ENCODE measurements at regions not wholly inside any gene's neighbourhood (a gene's known extent, or its start where the extent isn't known, plus 50 kb on each side); places are given as distances from the start of the nearest gene placed in this dataset.

DNA sequence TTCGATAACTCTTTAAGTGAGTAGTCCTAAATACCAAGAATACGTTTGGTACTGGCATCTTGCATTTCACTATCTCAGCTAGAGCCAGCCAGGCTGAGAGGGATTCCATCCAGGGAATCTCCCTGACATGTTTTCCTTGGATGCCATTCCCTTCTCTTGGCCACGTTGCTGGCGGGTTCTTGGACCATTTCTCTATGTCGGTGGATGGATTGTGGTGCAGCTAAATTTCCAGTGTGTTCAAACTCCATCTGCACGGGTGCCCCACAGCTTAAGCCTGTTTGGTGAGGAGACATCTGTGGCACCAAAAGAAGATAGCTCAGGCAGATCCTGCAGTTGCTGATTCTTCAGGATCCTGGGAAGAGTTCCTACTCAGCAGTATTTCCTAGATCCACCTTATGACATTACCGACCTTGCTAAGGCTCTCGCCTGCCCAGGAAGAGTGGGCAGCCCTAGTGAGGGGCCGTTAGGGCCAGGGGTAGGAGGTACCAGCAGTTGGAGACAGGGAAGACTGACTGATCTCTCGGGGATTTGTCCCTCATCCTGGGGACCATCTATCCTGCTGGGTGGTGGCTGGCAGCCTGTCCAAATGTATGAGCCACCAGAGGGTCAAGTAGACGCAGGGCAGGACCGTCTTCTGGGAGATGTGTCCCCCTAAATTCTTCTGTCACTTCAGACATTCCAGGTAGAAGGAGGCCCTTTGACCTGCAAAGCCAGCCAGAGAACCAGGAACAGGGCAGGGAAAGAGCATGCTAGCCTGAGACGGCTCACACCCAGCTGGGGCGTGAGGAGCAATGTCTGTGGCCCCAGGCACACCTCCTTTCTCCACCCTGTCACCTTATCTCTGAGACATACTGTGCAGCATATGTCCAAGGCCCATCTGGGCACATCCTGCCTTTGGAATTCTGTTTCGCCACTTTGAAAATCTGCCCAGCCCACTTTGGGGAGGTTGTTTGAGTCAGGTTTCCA lies 72.6 kb upstream of the CAPRIN2 start:
- Histone ChIP-seq H3K4me3 (no peak overlapping the region), H3K9me3 (no peaks in the 10 kb centered on the region), H3K27ac (no peak overlapping the region), H3K4me1 (no peaks in the 10 kb centered on the region), H3K27me3 (no peaks in the 10 kb centered on the region), H3K36me3 (no peaks in the 10 kb centered on the region)
- intact Hi-C loops (cut with DNase I), result no loop called here
- TF ChIP-seq, protein P1, sequence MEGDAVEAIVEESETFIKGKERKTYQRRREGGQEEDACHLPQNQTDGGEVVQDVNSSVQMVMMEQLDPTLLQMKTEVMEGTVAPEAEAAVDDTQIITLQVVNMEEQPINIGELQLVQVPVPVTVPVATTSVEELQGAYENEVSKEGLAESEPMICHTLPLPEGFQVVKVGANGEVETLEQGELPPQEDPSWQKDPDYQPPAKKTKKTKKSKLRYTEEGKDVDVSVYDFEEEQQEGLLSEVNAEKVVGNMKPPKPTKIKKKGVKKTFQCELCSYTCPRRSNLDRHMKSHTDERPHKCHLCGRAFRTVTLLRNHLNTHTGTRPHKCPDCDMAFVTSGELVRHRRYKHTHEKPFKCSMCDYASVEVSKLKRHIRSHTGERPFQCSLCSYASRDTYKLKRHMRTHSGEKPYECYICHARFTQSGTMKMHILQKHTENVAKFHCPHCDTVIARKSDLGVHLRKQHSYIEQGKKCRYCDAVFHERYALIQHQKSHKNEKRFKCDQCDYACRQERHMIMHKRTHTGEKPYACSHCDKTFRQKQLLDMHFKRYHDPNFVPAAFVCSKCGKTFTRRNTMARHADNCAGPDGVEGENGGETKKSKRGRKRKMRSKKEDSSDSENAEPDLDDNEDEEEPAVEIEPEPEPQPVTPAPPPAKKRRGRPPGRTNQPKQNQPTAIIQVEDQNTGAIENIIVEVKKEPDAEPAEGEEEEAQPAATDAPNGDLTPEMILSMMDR (IDR thresholded peaks at IDR 0.05), result no peak
- DNase-seq (ENCODE audit: low spot score in 2 of 2), result no peak

- H3K27ac ChIP-seq, result no peak overlapping the region
- no peaks in the 10 kb centered on the region for H3K36me3 ChIP-seq
- H3K4me1 ChIP-seq, result no peaks in the 10 kb centered on the region
- no peaks in the 10 kb centered on the region for H3K27me3 ChIP-seq
- TF ChIP-seq, protein P1 (IDR thresholded peaks at IDR 0.05), result no peak
- no peak for DNase-seq (ENCODE audit: low spot score in 2 of 2)
- H3K9me3 ChIP-seq, result no peaks in the 10 kb centered on the region
- no peak overlapping the region for H3K4me3 ChIP-seq
- intact Hi-C loops (cut with DNase I), result no loop called here
These were observed 71.5 kb upstream of the CAPRIN2 start for GRCh38 chr12:30826276-30826675.

DNA sequence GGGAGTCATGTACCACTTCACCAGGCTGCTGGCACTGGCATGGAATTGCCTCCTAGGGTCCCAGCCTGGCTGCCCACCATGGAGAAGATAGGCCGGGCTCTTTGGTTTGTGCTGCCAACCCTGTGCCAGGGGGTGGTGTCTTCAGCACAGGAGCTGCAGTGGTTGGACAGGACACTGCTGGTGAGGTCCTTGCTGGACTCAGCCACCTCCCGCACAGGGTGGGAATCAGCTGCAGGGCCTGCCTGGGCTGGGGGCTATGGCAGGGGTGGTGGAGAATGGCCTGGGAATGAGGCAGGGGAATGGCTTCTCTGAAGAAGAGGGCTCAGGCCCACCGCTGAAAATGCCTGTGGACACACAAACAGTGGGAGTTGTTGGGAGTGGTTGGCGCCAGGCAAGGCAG lies 70.6 kb upstream of the CAPRIN2 start:
- H3K9me3 ChIP-seq, result no peaks in the 10 kb centered on the region
- TF ChIP-seq, protein P1 (IDR thresholded peaks at IDR 0.05), result no peak
- H3K36me3 ChIP-seq, result no peaks in the 10 kb centered on the region
- no peaks in the 10 kb centered on the region for H3K27me3 ChIP-seq
- H3K27ac ChIP-seq, result no peak overlapping the region
- intact Hi-C loops (cut with DNase I), result no loop called here
- H3K4me1 ChIP-seq, result no peaks in the 10 kb centered on the region
- H3K4me3 ChIP-seq, result no peak overlapping the region
- DNase-seq (ENCODE audit: low spot score in 2 of 2), result no peak

GRCh38 chr12:30824311-30824710 lies 69.6 kb upstream of the CAPRIN2 start:
- H3K4me1 ChIP-seq, result no peaks in the 10 kb centered on the region
- intact Hi-C loops (cut with DNase I), result no loop called here
- TF ChIP-seq, protein P1 (IDR thresholded peaks at IDR 0.05), result no peak
- H3K27me3 ChIP-seq, result no peaks in the 10 kb centered on the region
- no peak for DNase-seq (ENCODE audit: low spot score in 2 of 2)
- no peaks in the 10 kb centered on the region for H3K36me3 ChIP-seq
- no peaks in the 10 kb centered on the region for H3K9me3 ChIP-seq
- H3K27ac ChIP-seq, result no peak overlapping the region
- H3K4me3 ChIP-seq, result no peak overlapping the region

- no peaks in the 10 kb centered on the region for H3K36me3 ChIP-seq
- H3K4me1 ChIP-seq, result no peaks in the 10 kb centered on the region
- intact Hi-C loops (cut with DNase I), result no loop called here
- DNase-seq (ENCODE audit: low spot score in 2 of 2), result no peak
- H3K9me3 ChIP-seq, result no peaks in the 10 kb centered on the region
- H3K27me3 ChIP-seq, result no peaks in the 10 kb centered on the region
- no peak overlapping the region for H3K27ac ChIP-seq
- TF ChIP-seq, protein P1 (IDR thresholded peaks at IDR 0.05), result no peak
- no peak overlapping the region for H3K4me3 ChIP-seq
These were observed 69.0 kb upstream of the CAPRIN2 start for GRCh38 chr12:30823764-30824163.

All from ascending aorta (tissue), 2 donors.